SK-N-SH (cell line): ENCODE measurements at regions not wholly inside any gene's neighbourhood (a gene's known extent, or its start where the extent isn't known, plus 50 kb on each side); places are given as distances from the start of the nearest gene placed in this dataset.

Experiments
- CTCF ChIA-PET: fragments of 300-600, 350-600 bp; formaldehyde crosslinking; extraction: SDS; loops from one replicate; lab custom pipeline; 2021; lab: Yijun Ruan, JAX
- POLR2A ChIA-PET: fragments of 350-600 bp; sonication (Branson Sonifier 250); formaldehyde crosslinking; extraction: SDS; loops from one replicate; lab custom pipeline; 2020; ENCODE audit warnings: antibody characterized with exemption, inconsistent platforms; lab: Yijun Ruan, JAX
- DNase-seq: peaks from one replicate; pipeline ENCODE4 v3.0.0; 2012
- H2AFZ ChIP-seq: fragments of 200-600 bp; sonication (generic); 2 replicates; pipeline ENCODE4 v1.8.1; 2016; ENCODE audit warnings: antibody characterized with exemption, mild to moderate bottlenecking, low read depth
- H3F3A ChIP-seq: fragments of 200-600 bp; sonication (generic); replicated peaks from 2 replicates; pipeline ENCODE3; 2016; ENCODE audit warnings: antibody characterized with exemption, mild to moderate bottlenecking; ENCODE audit not compliant: insufficient read depth
- H3K27ac ChIP-seq, 2 experiments: fragments of 200-500 bp in 1 of 2; fragments of 200-600 bp in 1 of 2; sonication (Bioruptor generic) in 1 of 2; sonication (generic), shearing (Covaris generic) in 1 of 2; 2 replicates each; pipeline versions ENCODE4 v1.5.1 to v1.6.1; 2014 to 2016; ENCODE audit warnings: low read depth in 2 of 2, inconsistent platforms in 1 of 2, low read length in 1 of 2, mild to moderate bottlenecking in 1 of 2, mixed read lengths in 1 of 2
- H3K27me3 ChIP-seq: fragments of 200-600 bp; sonication (generic), shearing (Covaris generic); 2 replicates; pipeline ENCODE4 v1.6.1; 2016; ENCODE audit warnings: mixed run types; ENCODE audit not compliant: insufficient read depth
- H3K36me3 ChIP-seq, 2 experiments: fragments of 200-500 bp in 1 of 2; fragments of 200-600 bp in 1 of 2; sonication (Bioruptor generic) in 1 of 2; sonication (generic) in 1 of 2; replicated peaks in 1 of 2; 2 replicates each; pipeline versions ENCODE3 to v1.5.1; 2014 to 2016; ENCODE audit warnings: low read length in 1 of 2, mild to moderate bottlenecking in 1 of 2; ENCODE audit not compliant: insufficient read depth in 2 of 2, control insufficient read depth in 1 of 2
- H3K4me1 ChIP-seq, 2 experiments: fragments of 200-500 bp in 1 of 2; fragments of 200-600 bp in 1 of 2; sonication (Bioruptor generic) in 1 of 2; sonication (generic), shearing (Covaris generic) in 1 of 2; 2 replicates each; pipeline versions ENCODE4 v1.5.1 to v1.6.1; 2014 to 2016; ENCODE audit warnings: low read depth in 1 of 2, low read length in 1 of 2, mixed run types in 1 of 2; ENCODE audit not compliant: insufficient read depth in 2 of 2, control insufficient read depth in 1 of 2
- H3K4me2 ChIP-seq: fragments of 200-600 bp; sonication (generic), shearing (Covaris generic); 2 replicates; pipeline ENCODE4 v1.6.1; 2017; ENCODE audit warnings: mixed run types
- H3K4me3 ChIP-seq, 2 experiments: fragments of 200-500 bp in 1 of 2; fragments of 200-600 bp in 1 of 2; sonication (Bioruptor generic) in 1 of 2; sonication (generic), shearing (Covaris generic) in 1 of 2; 2 replicates each; pipeline versions ENCODE4 v1.5.1 to v1.8.1; 2014 to 2016; ENCODE audit warnings: low read depth in 2 of 2, inconsistent platforms in 1 of 2, low read length in 1 of 2, mild to moderate bottlenecking in 1 of 2, mixed read lengths in 1 of 2, moderate library complexity in 1 of 2
- H3K79me2 ChIP-seq: fragments of 200-600 bp; sonication (generic); 2 replicates; pipeline ENCODE4 v1.8.1; 2017; ENCODE audit warnings: mild to moderate bottlenecking; ENCODE audit not compliant: insufficient read depth
- H3K9ac ChIP-seq: fragments of 200-600 bp; sonication (generic); 2 replicates; pipeline ENCODE4 v1.6.1; 2017; ENCODE audit warnings: mixed run types
- H3K9me2 ChIP-seq: fragments of 200-600 bp; sonication (generic); 2 replicates; pipeline ENCODE4 v1.6.1; 2017; ENCODE audit warnings: mixed run types
- H3K9me3 ChIP-seq: fragments of 200-600 bp; sonication (generic); 2 replicates; pipeline ENCODE4 v1.6.1; 2017; ENCODE audit warnings: mixed run types, mild to moderate bottlenecking, moderate library complexity
- H4K20me1 ChIP-seq: fragments of 200-600 bp; sonication (generic); 2 replicates; pipeline ENCODE4 v1.6.1; 2017; ENCODE audit warnings: mild to moderate bottlenecking, mixed run types; ENCODE audit not compliant: insufficient read depth
- CHD2 ChIP-seq: fragments of 150-350 bp; IDR thresholded peaks from 2 replicates; pipeline ENCODE4 v1.6.1; 2018; ENCODE audit warnings: low read length; ENCODE audit not compliant: partially characterized antibody
- ELF1 ChIP-seq: IDR thresholded peaks from 2 replicates; pipeline ENCODE4 v1.4.0; 2012
- EP300 ChIP-seq, 2 experiments: IDR thresholded peaks; 2 replicates each; pipeline versions ENCODE4 v1.4.0 to v1.6.1; 2012; ENCODE audit warnings: borderline replicate concordance in 1 of 2, low read depth in 1 of 2, low read length in 1 of 2
- EZH2phosphoT487 ChIP-seq: fragments of 200-600 bp; sonication (generic); IDR thresholded peaks from 2 replicates; pipeline ENCODE4 v1.6.1; 2017; ENCODE audit warnings: low read depth, mixed run types, mild to moderate bottlenecking, antibody characterized with exemption, moderate library complexity, borderline replicate concordance
- FOXM1 ChIP-seq: IDR thresholded peaks from 2 replicates; pipeline ENCODE4 v1.4.0; 2012; ENCODE audit warnings: low read depth, mild to moderate bottlenecking
- GABPA ChIP-seq: IDR thresholded peaks from 2 replicates; pipeline ENCODE4 v1.4.0; 2012; ENCODE audit warnings: low read depth, mild to moderate bottlenecking
- IRF3 ChIP-seq: fragments of 150-350 bp; IDR thresholded peaks from 2 replicates; pipeline ENCODE4 v1.6.1; 2016; ENCODE audit warnings: mild to moderate bottlenecking, low read depth, low read length
- JUND ChIP-seq: IDR thresholded peaks from 2 replicates; pipeline ENCODE4 v1.4.0; 2012
- NFIC ChIP-seq: IDR thresholded peaks from 2 replicates; pipeline ENCODE4 v1.4.0; 2012; ENCODE audit warnings: borderline replicate concordance
- PBX3 ChIP-seq: IDR thresholded peaks from 2 replicates; pipeline ENCODE4; 2012
- POLR2AphosphoS5 ChIP-seq: IDR thresholded peaks from 2 replicates; pipeline ENCODE4 v1.6.1; 2012; ENCODE audit warnings: low read depth, low read length
- RCOR1 ChIP-seq: fragments of 150-350 bp; IDR thresholded peaks from 2 replicates; pipeline ENCODE4 v1.6.1; 2017; ENCODE audit warnings: antibody characterized with exemption, low read length
- REST ChIP-seq: IDR thresholded peaks from 2 replicates; pipeline ENCODE4 v1.6.1; 2012; ENCODE audit warnings: mild to moderate bottlenecking, low read depth, low read length, moderate library complexity
- RFX5 ChIP-seq: IDR thresholded peaks from 2 replicates; pipeline ENCODE4 v1.6.1; 2012; ENCODE audit warnings: mild to moderate bottlenecking, improper control_type of control experiment, low read length
- RXRA ChIP-seq: IDR thresholded peaks from 2 replicates; pipeline ENCODE4 v1.4.0; 2012; ENCODE audit warnings: low read depth, mild to moderate bottlenecking, borderline replicate concordance
- TAF1 ChIP-seq: IDR thresholded peaks from 2 replicates; pipeline ENCODE4 v1.6.1; 2012; ENCODE audit warnings: low read depth, mild to moderate bottlenecking, low read length, moderate library complexity, borderline replicate concordance
- TEAD4 ChIP-seq: IDR thresholded peaks from 2 replicates; pipeline ENCODE4 v1.4.0; 2012; ENCODE audit warnings: mild to moderate bottlenecking, borderline replicate concordance; ENCODE audit not compliant: insufficient read depth
- USF1 ChIP-seq: IDR thresholded peaks from 2 replicates; pipeline ENCODE4 v1.4.0; 2012; ENCODE audit warnings: low read depth, borderline replicate concordance
- YY1 ChIP-seq: IDR thresholded peaks from 2 replicates; pipeline ENCODE4 v1.4.0; 2012; ENCODE audit warnings: low read depth, mild to moderate bottlenecking
- ZBTB33 ChIP-seq: IDR thresholded peaks from 2 replicates; pipeline ENCODE4 v1.4.0; 2012; ENCODE audit warnings: low read depth, borderline replicate concordance
- WGBS: methylation state at CpG from one replicate; pipeline ENCODE4 v1.1.6; 2017; ENCODE audit warnings: low lambda C conversion rate; 5-methylcytosine and 5-hydroxymethylcytosine counted together

- Histone ChIP-seq H3K9me3 (no peaks in the 10 kb centered on the region), H3F3A (no peaks in the 10 kb centered on the region)
- no peak for TF ChIP-seq TEAD4
- TF ChIP-seq PBX3, result no peak
- TF ChIP-seq TAF1, result no peak
- no peak for TF ChIP-seq RXRA
- no peak for TF ChIP-seq CHD2
- no peak for TF ChIP-seq REST
- no peak for TF ChIP-seq POLR2AphosphoS5
- TF ChIP-seq EP300 (IDR thresholded peaks at IDR 0.05; ENCODE audit: borderline replicate concordance in 1 of 2, low read depth in 1 of 2, low read length in 1 of 2), result no peak
- TF ChIP-seq GABPA, result no peak
- no peak for TF ChIP-seq ZBTB33
- TF ChIP-seq RCOR1, result no peak
- no peak for TF ChIP-seq EZH2phosphoT487
- TF ChIP-seq YY1, result no peak
- no peak for TF ChIP-seq RFX5
- no peak for TF ChIP-seq FOXM1
- TF ChIP-seq JUND, result no peak
- no peak for TF ChIP-seq IRF3
- no peak for TF ChIP-seq NFIC
- no peak for TF ChIP-seq ELF1
- no peak for TF ChIP-seq USF1
- TF ChIP-seq, all 33 proteins: peak for 0
- H3K27ac ChIP-seq, result no peak overlapping the region
- H3K36me3 ChIP-seq, result no peaks in the 10 kb centered on the region
- 69% methylated on average over 5 of the region's 5 CpGs for WGBS
- no peaks in the 10 kb centered on the region for H3K79me2 ChIP-seq
- H3K9me2 ChIP-seq, result no peaks in the 10 kb centered on the region
- H3K4me2 ChIP-seq, result no peak overlapping the region
- no peaks in the 10 kb centered on the region for H3K27me3 ChIP-seq
- no peaks in the 10 kb centered on the region for H4K20me1 ChIP-seq
- DNase-seq, result no peak
- H2AFZ ChIP-seq, result no peak overlapping the region
- no peak overlapping the region for H3K4me3 ChIP-seq
- ChIA-PET CTCF (no interaction called here), POLR2A (no interaction called here)
- H3K9ac ChIP-seq, result no peak overlapping the region
- H3K4me1 ChIP-seq, result peaks cover 0 to 2% of the 10 kb centered on the region in 2 experiments; a peak in 3 of 4 replicates
Measured at GRCh38 chr12:24231298-24231697, 281.8 kb upstream of the SOX5 start.
